Glomerular visceral epithelial cell (primary cell): ENCODE measurements at regions not wholly inside any gene's neighbourhood (a gene's known extent, or its start where the extent isn't known, plus 50 kb on each side); places are given as distances from the start of the nearest gene placed in this dataset.
"Not testable (repeated sequence)": the region's sequence is repeated elsewhere in the genome, so short reads cannot be mapped to it uniquely, and the experiment has no call there.

Experiments used
- DNase-seq: peaks from one replicate; pipeline ENCODE4 v3.0.0-alpha.2; 2016; ENCODE audit errors: extremely low spot score

DNA sequence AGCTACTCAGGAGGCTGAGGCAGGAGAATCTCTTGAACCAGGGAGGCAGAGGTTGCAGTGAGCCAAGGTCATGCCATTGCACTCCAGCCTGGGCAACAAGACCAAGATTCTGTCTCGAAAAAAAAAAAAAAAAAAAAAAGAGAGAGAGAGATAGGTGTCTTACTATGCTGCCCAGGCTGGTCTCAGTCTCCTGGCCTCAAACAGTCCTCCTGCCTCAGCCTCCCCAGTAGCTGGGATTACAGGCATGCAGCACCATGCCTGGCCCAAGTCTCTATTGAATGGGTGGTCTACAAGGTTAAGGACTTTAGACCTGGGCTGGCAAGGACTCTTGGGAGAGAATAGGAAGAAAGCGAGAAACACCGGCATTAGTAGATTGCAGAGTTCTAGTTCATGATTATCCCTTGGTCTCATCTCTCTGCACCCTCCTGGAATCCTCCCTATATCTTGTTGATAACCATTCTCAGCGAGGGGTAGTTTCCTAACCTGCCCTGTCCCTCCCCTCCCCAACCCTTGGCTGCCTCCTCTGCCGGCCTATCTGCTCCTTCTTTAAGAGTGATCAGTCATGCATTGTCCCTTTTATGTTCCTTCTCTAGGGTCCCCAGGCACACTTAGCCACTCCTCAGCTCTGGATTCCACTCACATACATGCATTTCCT lies 128.1 kb upstream of the MAP1LC3B2 start:
- no peak for DNase-seq

DNA sequence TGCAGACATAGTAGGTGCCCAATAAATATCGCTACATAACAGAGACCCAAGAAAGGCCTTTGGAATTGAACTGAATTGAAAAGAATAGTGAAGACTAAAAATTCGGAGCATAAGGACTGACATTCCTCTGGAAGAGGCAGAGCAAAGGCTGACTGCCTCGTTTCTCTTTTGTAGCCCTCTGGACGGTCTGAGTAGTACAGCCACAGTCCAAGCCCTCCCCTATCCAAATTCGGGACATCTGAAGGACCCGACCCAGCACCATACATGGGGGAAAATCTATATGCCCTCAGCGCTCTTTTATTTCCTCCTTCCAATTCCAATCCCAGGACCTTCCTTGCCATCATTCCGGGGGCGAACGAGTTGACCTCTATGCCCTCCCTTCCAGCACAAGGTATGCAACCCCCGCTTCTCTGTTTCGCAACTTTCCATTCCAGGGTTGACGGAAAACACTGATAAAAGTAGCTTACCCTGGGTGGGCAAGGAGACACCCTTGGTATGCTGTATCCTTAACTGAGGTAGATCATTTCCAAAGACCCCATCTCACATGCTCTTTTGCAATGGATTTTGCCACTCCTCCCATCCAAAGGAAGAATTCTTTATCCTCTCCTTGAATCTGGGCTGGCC lies 127.4 kb upstream of the MAP1LC3B2 start:
- no peak for DNase-seq

DNA sequence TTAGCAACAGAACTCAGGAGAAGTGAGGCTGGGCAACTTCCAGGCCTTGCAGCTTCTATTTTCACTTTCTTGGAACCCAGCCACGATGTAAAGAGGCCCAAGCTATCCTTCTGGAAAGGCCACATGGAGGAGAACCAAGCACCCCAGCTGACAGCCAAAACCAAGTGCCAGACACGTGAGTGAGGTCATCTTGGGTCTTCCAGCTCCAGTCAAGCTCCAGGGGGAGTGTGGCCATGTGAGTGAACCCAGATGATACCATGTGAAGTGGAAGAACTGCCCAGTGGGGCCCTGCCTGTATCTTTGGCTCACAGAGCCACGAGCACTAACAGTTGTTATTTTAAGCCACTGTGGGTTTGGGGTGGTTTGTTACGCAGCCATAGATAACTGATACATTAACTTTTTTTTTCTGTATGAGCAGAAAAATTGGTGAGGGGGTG lies 126.8 kb upstream of the MAP1LC3B2 start:
- no peak for DNase-seq

DNA sequence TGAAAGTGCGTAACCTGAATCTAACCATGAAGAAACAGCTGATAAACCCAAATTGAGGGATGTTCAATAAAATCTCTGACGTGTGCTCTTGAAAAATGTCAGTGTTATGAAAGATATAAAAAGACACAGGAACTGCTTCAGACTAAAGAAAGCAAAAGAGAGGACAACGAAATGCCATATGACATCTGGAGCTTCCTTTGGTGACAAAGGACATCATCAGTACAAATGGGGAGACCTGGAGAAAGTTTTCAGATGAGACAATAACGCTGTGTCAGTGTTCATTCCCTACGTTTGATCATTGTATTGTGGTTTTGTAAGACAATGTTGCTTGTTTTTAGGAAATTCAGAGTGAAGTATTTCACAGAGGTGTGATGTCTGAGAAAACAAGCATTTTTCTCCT lies 125.9 kb upstream of the MAP1LC3B2 start:
- DNase-seq, result no peak

DNA sequence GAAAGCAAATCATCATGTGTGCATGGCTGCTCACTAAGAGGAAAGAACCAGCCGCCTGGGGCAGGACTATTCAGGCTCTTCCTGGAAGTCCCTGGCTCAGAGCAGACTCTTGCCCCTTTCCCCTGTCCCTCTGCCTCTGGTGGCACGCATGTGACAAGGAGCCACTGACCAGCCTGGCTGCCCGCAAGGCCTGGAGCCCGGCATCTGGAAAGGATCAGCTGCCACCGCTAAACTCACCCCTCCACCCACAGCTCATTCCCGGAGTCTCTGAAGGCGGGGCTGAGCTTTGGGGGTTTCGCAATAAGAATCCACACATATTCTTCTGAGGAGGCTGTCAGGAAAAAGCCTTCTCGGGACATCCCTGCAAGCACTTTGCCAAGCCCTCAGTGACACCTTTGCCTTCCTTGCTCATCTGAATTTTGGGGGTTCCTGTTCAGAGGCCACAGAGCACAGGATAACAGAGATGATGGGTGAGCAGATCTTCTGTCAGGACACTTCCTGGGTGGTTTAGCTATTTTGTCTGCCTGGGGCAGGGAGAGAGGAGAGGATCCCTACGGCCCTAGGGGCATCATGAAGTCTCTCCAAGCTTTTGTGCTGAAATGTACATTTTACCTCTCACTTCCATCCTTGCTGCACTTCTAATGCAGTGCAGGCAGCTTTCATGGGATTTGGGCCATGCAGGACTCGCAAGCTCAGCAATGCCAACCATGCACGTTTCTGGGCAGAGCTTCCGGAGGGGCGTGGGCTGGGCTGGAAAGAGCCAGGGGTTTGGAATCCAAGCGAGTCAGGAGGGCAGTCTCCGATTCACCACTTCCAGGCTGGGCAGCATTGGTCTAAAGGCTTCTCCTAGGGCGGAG lies 124.8 kb upstream of the MAP1LC3B2 start:
- peak; percentile 81 for DNase-seq

DNA sequence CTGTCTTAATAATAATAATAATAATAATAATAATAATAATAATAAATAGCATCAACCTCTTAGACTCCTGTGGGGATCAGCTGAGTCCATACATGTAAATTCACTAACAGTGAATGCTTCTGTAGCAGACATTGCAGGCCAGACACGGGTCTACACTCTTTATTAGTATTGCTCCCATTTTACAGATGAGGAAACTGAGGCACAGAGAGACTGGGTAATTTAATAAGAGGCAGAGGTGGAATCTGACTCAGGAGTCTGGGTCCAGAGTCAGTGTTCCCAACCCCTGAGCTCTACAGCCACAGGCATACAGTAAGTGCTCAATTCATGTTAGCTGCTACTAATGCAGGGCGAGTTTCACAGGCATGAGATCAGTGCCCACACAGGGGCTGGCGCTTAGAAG lies 123.2 kb upstream of the MAP1LC3B2 start:
- no peak for DNase-seq

DNA sequence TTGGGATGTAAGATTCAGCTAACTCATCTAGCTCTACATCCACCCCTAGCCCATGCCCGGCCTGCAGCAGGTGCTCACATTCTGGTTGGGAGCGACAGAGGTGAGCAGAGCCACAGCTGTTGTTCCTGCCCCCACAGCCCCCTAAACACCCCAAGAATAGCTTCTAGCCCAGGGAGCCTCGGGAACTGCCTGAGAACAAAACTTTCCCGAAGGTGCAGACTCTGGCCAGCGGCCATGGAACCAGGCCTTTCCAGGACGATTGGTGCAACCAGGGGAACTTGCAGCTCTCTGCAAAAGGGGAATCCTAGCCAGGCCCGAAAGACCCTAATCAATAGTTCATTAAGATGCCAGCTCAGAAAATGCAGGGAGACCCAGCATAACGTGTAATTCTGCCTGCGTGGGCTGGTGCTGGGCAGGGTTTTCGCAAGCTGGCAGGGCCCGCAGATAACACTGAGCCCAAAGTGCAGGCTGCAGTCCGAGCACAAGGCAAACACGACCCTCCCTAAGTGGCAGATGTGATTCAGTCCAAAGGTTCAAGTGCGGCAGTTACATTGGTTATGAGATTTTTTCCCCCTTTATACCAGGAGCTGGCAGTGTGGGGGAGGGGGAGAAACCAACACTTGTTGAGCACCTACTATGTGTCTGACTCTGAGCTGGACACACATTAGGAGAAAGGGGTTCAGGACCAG lies 122.5 kb upstream of the MAP1LC3B2 start:
- DNase-seq, result no peak

DNA sequence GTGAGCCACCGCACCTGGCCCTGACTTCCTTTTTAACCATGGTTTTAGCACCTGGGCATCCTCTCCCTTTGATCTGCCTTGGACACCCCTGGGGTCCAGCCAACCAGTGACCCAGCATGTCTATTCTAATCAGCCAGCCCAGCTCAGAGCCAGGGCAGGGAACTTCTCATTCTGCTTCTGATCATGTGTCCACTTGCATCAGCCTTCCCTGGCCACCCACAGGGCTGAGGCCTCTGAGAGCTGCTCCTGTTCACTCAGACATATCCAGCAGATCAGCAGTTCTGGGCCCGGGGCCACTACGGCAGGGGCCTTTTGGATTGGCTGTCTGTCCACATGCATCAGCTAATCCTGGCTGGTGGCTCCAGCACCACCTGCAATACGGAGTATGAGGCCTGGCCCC lies 117.9 kb upstream of the MAP1LC3B2 start:
- no peak for DNase-seq

DNA sequence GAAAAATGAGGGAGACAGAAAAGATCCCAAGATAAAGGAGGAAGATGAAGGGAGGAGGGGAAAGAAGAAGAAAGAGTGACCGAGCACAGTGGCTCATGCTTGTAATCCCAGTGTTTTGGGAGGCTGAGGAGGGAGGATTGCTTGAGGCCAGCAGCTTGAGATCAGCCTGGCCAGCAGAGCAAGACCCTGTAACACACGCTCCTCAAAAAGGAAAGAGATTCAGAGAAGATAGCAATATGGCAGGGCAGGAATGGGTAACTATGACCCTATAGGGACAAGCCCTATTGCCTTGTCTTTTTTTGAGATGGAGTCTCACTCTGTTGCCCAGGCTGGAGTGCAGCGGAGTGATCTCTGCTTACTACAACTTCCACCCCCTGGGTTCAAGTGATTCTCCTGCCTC lies 116.9 kb upstream of the MAP1LC3B2 start:
- no peak for DNase-seq

DNA sequence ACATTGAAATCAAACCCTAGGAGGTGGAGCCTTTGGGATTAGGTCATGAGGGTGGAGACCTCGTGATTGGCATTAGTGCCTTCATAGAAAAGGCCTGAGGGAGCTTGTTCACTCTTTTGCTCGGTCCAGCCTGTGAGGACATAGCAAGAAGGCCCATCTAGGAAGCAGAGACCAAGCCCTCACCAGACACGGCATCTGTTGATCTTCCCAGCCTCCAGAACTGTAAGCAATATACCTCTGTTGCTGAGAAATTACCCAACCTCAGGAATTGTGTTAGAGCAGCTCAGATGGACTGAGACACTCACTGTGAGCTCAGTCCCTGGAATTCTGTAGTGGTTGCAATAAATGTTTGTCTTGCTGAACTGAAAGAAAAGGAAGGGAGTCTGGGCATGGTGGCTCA lies 116.2 kb upstream of the MAP1LC3B2 start:
- DNase-seq, result no peak

DNA sequence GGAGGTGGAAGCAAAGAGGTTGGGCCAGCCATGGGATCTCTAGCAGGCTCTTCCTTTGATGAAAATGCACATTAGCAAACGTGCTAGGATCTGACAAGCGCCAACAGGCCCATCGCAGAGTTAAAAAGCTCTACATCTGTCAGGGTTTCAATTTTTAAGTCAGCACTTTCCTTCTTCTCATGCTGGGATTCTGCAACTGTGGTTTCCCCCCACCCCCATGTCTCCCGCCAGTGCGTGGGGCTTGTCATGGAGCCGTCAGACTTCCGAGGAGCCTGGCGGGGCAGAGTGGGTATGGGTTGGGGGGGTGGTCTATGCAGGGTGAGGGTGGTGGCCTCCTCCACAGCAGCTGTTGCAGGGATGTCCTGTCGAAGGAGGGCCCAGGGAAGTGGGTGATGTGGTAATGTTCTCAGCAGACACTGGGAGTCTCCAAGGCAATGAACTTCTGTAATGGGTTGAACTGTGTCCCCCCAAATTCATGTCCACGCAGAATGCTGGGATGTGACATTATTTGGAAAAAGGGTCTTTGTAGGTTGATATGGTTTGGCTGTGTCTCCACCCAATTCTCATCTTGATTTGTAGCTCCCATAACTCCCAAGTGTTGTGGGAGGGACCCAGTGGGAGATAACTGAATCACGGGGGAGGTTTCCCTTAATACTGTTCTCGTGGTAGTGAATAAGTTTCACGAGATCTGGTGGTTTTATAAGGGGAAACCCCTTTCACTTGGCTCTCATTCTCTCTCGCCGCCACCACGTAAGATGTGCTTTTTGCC lies 115.2 kb upstream of the MAP1LC3B2 start:
- DNase-seq, result no peak

DNA sequence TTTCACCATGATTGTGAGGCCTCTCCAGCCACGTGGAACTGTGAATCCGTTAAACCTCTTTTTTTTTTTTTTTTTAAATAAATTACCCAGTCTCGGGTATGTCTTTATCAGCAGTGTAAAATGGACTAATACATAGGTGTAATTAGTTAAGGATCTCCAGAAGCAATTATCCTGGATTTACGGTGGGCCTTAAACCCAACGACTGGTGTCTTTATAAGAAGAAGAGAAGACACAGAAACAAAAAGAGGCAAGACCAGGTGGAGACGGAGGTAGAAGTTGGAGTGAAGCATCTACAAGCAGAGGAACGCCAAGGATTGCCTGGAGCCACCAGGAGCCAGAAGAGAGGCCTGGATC lies 114.6 kb upstream of the MAP1LC3B2 start:
- DNase-seq, result no peak

DNA sequence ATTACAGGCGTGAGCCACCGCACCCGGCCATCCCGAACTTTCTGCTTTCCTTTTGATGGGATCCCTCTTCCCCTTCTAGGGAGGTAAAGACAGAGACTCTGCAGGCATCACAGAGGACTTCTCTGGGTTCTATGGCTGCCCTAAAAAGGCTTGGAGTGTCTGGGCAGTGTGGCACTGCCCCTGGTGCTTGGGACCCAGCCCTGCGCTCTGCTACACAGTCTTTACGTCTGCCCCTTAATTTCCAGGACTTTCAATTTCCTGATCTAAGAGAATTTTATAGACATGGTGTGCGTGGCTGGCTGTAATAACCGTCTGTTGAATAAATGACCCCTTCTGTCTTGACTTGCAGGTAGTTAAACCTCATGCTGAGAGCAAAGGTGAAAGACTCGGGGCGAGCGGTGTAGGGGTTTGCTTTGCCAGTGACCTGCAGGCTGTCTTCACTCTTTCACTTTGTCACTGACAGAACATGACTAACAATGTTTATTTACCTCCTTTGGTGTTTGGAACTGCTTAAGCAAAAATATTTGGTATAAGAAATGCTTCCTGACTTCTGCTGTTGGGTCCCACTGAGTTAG lies 110.9 kb upstream of the MAP1LC3B2 start:
- no peak for DNase-seq

DNA sequence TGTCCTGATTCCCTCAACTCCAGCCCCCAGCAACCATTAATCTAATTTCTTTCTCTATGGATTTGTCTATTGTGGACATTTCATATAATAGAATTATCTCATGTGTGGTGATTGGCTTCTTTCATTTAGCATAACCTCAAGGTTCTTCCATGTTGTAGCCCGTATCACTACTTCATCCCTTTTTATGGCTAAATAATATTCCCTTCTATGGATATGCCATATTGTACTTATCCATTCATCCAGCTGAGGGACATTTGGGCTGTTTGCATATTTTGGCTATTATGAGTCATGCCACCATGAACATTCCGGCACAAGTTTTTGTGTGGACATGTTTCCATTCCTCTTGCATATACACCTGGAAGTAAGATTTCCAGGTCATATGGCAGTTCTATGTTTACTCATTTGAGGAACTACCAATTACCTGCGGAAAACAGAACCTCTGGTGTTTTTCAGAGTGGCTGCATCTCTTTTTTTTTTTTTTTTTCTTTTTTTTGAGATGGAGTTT lies 108.7 kb upstream of the MAP1LC3B2 start:
- no peak for DNase-seq

DNA sequence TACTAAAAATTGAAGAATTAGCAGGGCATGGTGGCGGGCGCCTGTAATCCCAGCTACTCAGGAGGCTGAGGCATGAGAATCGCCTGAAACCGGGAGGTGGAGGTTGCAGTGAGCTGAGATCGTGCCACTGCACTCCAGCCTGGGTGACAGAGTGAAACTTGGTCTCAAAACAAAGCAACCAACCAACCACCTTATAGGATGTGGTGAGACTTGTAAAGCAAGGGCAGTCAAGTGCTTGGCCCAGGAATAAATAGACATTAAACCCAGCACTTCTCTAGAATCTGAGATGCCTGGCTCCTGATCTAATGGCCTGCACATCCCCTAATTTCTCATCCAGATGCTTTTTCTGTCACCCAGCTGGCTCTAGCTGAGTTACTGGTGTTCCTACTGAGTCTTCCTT lies 106.2 kb upstream of the MAP1LC3B2 start:
- not testable (repeated sequence) for DNase-seq

DNA sequence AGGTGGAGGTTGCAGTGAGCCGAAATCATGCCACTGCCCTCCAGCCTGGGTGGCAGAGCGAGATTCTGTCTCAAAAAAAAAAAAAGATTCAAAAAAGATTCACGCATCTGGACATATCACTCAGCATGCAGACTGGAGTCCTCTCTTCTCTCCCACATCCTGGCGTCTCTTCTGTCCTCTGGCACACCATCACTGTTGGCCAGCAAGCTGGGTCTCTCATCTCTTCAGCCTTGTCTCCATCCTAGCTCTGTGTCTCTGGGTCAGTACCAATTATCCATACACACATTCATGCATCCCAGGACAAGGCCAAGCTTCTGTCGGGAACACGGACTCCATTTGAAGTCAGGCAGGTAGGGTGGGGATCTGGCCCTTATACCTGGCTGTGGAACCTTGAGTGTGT lies 105.5 kb upstream of the MAP1LC3B2 start:
- DNase-seq, result no peak

DNA sequence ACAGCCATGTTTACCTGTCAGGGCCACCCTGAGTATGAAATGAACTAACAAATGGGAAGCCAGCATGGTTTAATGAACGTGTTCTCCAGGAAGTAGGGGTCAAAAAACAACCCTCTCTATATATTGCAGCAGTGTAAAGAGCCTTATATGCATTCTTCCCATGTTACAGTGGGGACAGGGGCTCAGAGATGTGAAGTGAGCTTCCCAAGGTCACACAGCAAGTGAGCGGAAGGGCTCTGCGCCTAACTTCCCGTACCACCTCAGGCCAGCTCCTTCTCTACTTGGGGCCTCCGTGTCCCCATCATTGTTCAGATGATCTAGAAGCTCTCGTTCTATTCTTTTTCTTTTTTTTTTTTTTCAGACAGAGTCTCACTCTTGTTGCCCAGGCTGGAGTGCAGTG lies 105.1 kb upstream of the MAP1LC3B2 start:
- no peak for DNase-seq

DNA sequence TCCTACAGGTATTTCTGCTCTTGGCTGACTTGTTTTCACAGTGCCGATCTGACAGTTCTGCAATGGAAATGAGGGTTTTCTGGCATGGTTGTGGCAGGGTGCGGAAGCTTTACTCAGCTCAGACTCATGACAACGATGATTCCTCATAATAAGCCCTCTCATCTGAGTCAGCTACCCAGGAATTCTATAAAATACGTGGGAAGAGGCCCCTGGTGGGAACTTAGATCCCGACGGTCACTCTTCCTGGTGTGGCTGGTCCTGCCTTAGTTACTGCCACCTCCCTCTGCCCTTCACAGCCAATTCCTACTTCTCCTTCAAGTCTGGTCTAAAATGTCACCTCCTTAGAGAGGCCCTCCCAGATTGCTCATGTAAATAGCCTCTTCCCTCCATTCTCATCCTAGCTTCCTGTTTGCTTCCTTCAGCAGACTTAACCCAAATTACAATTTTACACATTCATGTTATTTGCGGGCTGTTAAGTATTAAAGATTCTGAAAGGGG lies 104.2 kb upstream of the MAP1LC3B2 start:
- DNase-seq, result peak; percentile 85

DNA sequence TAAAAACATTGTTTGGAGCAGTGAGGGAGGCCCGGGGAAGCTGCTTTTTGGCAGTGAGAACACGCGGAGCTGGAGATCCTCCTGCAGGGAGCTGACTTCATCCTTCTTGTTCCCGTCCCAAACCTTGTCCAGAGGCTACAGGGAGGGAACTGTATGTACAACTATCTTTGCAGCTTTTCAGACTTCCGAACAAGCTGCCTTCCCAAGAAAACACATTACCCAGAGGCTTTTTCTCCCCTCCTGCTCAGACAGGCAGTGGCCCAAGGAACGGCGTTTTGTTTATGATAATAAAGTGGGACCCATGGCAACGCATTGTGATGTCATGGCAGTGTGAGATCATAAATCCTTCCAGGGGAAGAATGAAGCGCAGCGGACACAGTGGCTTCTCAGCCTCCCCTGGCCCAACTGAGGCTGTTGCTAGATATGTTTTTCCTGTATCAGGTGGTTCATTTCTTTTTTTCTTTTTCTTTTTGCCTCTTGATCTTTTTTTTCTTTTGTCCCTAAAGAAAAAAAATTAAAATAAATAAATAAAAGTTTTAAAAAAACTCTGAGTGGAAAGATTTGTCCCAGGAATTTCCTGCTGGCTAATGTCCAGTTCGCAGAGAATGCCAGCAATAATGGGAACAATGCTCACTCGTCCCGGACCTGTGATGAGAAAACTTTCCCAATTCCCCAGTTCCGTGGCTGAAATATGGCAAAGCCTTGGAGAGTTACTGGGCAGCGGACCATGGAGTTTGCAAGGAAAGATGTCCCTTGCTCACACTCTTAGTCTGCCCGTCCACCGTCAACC lies 103.4 kb upstream of the MAP1LC3B2 start:
- peak; percentile 88 for DNase-seq
